ENCODE measurements at regions not wholly inside any gene's neighbourhood (a gene's known extent, or its start where the extent isn't known, plus 50 kb on each side); places are given as distances from the start of the nearest gene placed in this dataset.
"Not testable (repeated sequence)": the region's sequence is repeated elsewhere in the genome, so short reads cannot be mapped to it uniquely, and the experiment has no call there.

DNA sequence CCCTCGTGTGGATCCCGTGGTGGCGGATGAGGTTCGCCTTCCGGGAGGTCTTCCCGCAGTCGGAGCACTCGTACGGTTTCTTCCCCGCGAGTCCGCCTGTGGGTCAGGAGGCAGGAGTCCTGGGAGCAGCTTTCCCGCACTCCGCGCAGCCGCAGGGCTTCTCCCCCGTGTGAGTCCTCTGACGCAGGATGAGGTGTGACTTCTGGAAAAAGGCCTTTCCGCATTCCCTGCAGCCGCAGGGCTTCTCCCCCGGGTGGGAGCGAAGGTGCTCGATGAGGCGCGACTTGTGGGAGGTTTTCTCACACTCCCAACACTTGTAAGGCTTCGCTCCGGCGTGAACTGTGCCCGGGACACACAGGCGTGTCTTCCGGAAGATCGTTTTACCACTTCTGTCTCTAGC, 68.8 kb upstream of the WIPI2 start:
- DNase-seq (ENCODE audit: low spot score); in situ Hi-C loops (cut with MboI; ENCODE audit: low pct_unique_long_range_greater_than_20kb, low sequenced_read_pairs, unreplicated experiment): not testable (repeated sequence)

DNA sequence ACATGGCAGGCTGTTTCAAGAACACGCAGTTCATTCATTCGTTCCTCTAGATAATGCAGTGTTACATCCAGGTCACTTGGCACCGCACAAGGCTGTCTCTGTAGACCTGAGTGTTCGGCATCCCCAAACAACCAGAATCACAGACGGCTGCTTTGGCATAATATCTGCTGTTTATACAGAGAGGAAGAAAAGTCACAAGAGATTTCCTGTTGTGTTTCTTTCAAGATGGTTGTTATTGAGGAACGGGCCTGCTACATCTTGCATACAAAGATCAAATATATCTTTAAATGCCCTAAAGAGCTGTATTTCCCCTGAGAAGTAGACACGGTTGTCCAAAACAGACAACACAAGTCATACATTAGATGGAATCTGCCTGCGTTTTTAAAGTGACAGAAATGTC, 58.8 kb upstream of the WIPI2 start:
- DNase-seq (ENCODE audit: low spot score); in situ Hi-C loops (cut with MboI; ENCODE audit: low pct_unique_long_range_greater_than_20kb, low sequenced_read_pairs, unreplicated experiment): not testable (repeated sequence)

DNA sequence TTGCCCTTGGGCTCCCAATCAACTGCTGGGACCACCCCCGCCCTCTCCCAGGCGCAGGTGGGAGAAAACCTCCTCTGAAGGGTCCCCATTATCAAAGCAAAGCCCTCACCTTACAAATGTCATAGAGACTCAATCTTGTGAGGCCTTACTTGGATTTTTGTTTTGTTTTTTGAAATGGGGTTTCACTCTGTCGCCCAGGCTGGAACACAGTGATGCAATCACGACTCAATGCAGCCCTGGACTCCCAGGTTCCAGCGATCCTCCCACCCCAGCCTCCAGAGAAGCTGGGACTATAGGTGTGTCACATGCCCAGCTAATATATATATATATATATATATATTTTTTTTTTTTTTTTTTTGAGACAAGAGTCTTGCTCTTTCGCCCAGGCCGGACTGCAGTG, 57.5 kb upstream of the WIPI2 start:
- in situ Hi-C loops (cut with MboI; ENCODE audit: low pct_unique_long_range_greater_than_20kb, low sequenced_read_pairs, unreplicated experiment): no loop called here
- TF ChIP-seq, protein P1, sequence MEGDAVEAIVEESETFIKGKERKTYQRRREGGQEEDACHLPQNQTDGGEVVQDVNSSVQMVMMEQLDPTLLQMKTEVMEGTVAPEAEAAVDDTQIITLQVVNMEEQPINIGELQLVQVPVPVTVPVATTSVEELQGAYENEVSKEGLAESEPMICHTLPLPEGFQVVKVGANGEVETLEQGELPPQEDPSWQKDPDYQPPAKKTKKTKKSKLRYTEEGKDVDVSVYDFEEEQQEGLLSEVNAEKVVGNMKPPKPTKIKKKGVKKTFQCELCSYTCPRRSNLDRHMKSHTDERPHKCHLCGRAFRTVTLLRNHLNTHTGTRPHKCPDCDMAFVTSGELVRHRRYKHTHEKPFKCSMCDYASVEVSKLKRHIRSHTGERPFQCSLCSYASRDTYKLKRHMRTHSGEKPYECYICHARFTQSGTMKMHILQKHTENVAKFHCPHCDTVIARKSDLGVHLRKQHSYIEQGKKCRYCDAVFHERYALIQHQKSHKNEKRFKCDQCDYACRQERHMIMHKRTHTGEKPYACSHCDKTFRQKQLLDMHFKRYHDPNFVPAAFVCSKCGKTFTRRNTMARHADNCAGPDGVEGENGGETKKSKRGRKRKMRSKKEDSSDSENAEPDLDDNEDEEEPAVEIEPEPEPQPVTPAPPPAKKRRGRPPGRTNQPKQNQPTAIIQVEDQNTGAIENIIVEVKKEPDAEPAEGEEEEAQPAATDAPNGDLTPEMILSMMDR (IDR thresholded peaks at IDR 0.05; ENCODE audit: extremely low read depth, insufficient read depth, missing control alignments): no peak
- no peak for DNase-seq (ENCODE audit: low spot score)

DNA sequence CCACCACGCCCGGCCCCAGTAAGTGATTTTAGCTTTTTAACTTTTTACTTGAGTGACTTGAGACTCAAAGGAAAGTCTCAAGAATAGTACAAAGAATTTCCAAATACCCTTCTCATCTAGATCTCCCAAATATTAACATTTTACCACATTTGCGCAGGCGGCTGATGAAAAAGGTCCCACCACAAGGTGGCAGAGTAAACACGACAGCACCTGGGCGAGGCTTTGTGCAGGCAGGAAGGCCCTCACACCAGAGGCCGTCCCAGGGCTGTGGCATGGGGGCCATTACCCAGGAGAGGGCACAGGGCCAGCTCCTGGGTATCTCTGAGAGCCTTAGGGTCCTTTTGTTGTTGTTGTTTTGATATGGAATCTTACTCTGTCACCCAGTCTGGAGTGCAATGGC, 50.0 kb upstream of the WIPI2 start:
- DNase-seq (ENCODE audit: low spot score): peak; percentile 49
- TF ChIP-seq, protein P1 (IDR thresholded peaks at IDR 0.05; ENCODE audit: extremely low read depth, insufficient read depth, missing control alignments): peak; percentile 63
- in situ Hi-C loops (cut with MboI; ENCODE audit: low pct_unique_long_range_greater_than_20kb, low sequenced_read_pairs, unreplicated experiment): no loop called here

All from GM13977 (cell line).